AML-193 (cell line): ENCODE measurements at regions not wholly inside any gene's neighbourhood (a gene's known extent, or its start where the extent isn't known, plus 50 kb on each side); places are given as distances from the start of the nearest gene placed in this dataset.
"Not testable (repeated sequence)": the region's sequence is repeated elsewhere in the genome, so short reads cannot be mapped to it uniquely, and the experiment has no call there.

ENCODE experiments used
- DNase-seq, 2 experiments: peaks; one replicate each; lab custom pipeline; 2025; lab: John Stamatoyannopoulos, UW

DNA sequence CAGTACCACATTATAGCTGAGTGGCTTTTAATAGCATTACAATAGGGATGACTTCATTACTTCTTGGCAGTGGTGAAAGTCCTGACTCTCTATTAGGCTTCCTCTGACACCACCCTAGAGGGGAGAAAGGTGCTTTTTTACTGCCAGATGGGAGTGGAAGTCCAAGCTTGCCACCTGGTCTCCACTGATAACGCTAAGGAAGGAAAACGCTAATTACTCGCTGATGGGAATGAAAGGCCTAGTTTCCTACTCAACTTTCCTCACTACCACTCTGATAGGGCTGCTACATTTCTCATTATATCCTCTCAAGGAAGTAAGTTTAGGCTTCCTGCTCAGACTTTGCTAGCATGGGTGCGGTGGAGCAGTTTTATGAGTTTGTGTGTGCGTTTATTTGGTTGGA is 62.3 kb upstream of the PAGE3 start:
- no peak for DNase-seq

DNA sequence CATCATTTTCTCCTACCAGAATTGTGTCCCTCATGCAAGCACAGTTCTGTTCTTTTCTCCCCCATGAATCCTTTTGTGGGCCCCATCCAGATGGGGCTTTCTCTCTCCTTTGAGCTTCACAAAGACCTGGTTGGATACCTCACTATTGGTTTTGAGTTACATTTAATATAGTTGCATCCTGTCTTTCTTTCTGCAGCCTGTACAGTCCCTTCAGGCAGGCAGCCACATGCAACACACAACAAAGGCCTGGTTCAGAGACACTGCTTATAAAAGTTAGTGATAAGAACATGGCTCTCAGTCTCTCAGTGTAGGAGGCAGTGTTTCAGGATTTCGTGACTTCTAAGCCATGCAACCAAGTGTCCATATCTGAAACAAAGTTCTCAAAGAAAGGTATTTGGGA is 70.6 kb upstream of the PAGE3 start:
- DNase-seq = no peak

DNA sequence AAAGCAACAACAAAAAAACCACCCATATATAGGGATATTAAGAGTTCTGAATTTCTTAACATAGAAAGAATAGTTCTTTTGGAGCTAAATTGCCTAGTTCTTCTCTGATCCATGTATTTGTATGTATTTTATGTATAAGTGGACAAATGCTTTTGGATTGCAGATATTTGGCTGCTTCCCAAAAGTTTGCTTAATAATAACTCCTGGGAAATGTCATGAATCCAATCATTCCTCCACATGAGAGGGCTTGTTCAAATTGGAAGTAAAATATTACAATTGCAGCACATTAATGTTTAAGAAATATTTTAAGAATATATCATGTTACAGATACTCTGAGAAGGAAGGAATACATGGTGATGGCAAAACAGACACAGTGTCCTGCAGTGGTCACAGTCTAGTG is 71.5 kb upstream of the PAGE3 start:
- no peak for DNase-seq

GRCh38 chrX:55340896-55341433 is 76.2 kb upstream of the PAGE3 start:
- no peak for DNase-seq

DNA sequence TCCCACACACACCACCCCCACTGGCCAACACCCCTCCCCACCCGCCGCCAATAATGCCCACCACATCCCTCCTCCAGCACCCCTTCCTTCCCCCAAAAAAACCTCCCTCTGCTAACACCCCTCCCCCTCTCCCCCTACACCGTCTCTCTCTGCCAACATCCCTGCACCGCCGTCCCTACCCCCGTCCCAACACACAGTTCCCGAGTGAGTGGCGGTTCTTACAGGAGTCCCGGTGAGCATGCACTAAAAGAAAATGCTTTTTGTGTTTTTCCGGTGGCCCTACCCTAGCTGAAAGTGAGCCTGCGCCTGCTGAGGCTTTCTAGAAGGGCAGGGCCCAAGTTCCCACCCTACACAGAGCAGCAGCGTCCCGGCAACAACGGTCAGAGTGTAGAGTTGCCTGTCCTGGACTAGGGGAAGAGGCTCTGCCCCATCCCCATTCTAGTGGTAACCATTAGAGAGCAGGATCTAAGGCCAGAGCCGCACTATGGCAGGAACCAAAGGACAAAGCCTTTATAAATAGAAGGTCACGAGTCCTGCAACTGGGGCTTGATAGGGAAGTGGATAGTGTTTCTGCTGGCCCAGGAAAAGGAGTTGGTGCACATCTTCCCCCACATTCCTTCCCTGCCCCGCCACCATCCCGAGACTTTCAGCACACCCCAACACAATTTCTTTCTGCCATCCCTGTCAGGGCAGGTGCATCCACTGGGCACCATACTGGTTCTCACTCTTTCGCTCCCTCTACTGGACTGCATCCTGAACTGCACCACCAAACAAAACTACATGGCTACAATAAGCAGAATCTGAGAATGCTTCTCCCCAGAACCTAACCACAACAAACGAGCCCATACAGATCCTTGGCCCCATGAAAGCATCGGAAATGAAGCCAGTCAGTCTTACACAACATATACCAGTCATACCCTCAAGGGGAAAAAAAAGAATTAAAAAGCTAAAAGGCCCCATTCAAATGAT is 78.1 kb upstream of the PAGE3 start:
- peak; percentile 1 for DNase-seq

GRCh38 chrX:55356609-55357008 is 91.9 kb upstream of the PAGE3 start:
- no peak for DNase-seq

- DNase-seq = no peak
Measured at GRCh38 chrX:55357236-55357635, 92.5 kb upstream of the PAGE3 start.

GRCh38 chrX:55379396-55379795 is 72.5 kb upstream of the MAGEH1 start:
- no peak for DNase-seq

- DNase-seq = no peak
Measured at GRCh38 chrX:55389376-55389775, 62.6 kb upstream of the MAGEH1 start.

- DNase-seq = not testable (repeated sequence)
Measured at GRCh38 chrX:55396836-55397235, 55.1 kb upstream of the MAGEH1 start.
